GM23248 (cell line): ENCODE measurements at regions not wholly inside any gene's neighbourhood (a gene's known extent, or its start where the extent isn't known, plus 50 kb on each side); places are given as distances from the start of the nearest gene placed in this dataset.

ENCODE experiments used
- DNase-seq: peaks from one replicate; pipeline ENCODE4 v3.0.0-alpha.2; 2015
- H2AFZ ChIP-seq: fragments of 200-600 bp; sonication (generic); 2 replicates; pipeline ENCODE4 v1.6.1; 2016; ENCODE audit warnings: antibody characterized with exemption
- H3F3A ChIP-seq: fragments of 200-600 bp; sonication (generic); 2 replicates; pipeline ENCODE4 v1.6.1; 2016; ENCODE audit warnings: mild to moderate bottlenecking, antibody characterized with exemption, mixed run types; ENCODE audit not compliant: insufficient read depth
- H3K27ac ChIP-seq: fragments of 200-600 bp; sonication (generic); 2 replicates; pipeline ENCODE4 v1.5.1; 2016; ENCODE audit warnings: mild to moderate bottlenecking
- H3K27me3 ChIP-seq: fragments of 200-600 bp; sonication (generic); replicated peaks from 2 replicates; pipeline ENCODE4 v1.6.1; 2016; ENCODE audit warnings: mild to moderate bottlenecking; ENCODE audit not compliant: insufficient read depth
- H3K36me3 ChIP-seq: fragments of 200-600 bp; sonication (generic); 2 replicates; pipeline ENCODE4 v1.6.1; 2016; ENCODE audit warnings: low read depth, mild to moderate bottlenecking
- H3K4me1 ChIP-seq: fragments of 200-600 bp; sonication (generic); 2 replicates; pipeline ENCODE4 v1.6.1; 2016; ENCODE audit warnings: mild to moderate bottlenecking; ENCODE audit not compliant: insufficient read depth
- H3K4me2 ChIP-seq: fragments of 200-600 bp; sonication (generic); one replicate; pipeline ENCODE4 v1.6.1; 2016; ENCODE audit warnings: mild to moderate bottlenecking; ENCODE audit not compliant: unreplicated experiment
- H3K4me3 ChIP-seq: fragments of 200-600 bp; sonication (generic); 2 replicates; pipeline ENCODE4 v1.5.1; 2016; ENCODE audit warnings: mild to moderate bottlenecking
- H3K79me2 ChIP-seq: fragments of 200-600 bp; sonication (generic); 2 replicates; pipeline ENCODE4 v1.6.1; 2016; ENCODE audit warnings: mild to moderate bottlenecking; ENCODE audit not compliant: insufficient read depth
- H3K9ac ChIP-seq: fragments of 200-600 bp; sonication (generic); 2 replicates; pipeline ENCODE4 v1.6.1; 2016; ENCODE audit warnings: mild to moderate bottlenecking
- H3K9me2 ChIP-seq: fragments of 200-600 bp; sonication (generic); 2 replicates; pipeline ENCODE4 v1.6.1; 2016; ENCODE audit warnings: mixed run types, mild to moderate bottlenecking, moderate library complexity; ENCODE audit not compliant: insufficient read depth
- H3K9me3 ChIP-seq: fragments of 200-600 bp; sonication (generic); one replicate; pipeline ENCODE4 v1.6.1; 2017; ENCODE audit warnings: low read depth
- H4K20me1 ChIP-seq: fragments of 200-600 bp; sonication (generic); 2 replicates; pipeline ENCODE4 v1.6.0; 2016; ENCODE audit not compliant: insufficient read depth
- EZH2 ChIP-seq: fragments of 200-600 bp; sonication (generic); IDR thresholded peaks from 2 replicates; pipeline ENCODE4 v1.6.1; 2018; ENCODE audit warnings: antibody characterized with exemption, mild to moderate bottlenecking; ENCODE audit not compliant: insufficient read depth, poor library complexity, severe bottlenecking
- EZH2phosphoT487 ChIP-seq: fragments of 200-600 bp; sonication (generic); IDR thresholded peaks from 2 replicates; pipeline ENCODE4 v1.6.1; 2018; ENCODE audit warnings: antibody characterized with exemption, moderate library complexity, mild to moderate bottlenecking, low read depth; ENCODE audit not compliant: insufficient read depth
- WGBS, 2 experiments: methylation state at CpG; one replicate each; pipeline ENCODE4 v1.1.6; 2015 to 2017; ENCODE audit warnings: low lambda C conversion rate in 2 of 2, low coverage in 1 of 2; ENCODE audit errors: missing lambda C conversion rate in 2 of 2; 5-methylcytosine and 5-hydroxymethylcytosine counted together
- in situ Hi-C: fragments of 300-500 bp; cut with MboI; formaldehyde crosslinking; loops from 2 replicates; pipeline ENCODE4 v1.15.0; 2020

- H3K9me3 ChIP-seq, result no peaks in the 10 kb centered on the region
- in situ Hi-C loops, result no loop called here
- no peak overlapping the region for H3K4me3 ChIP-seq
- WGBS, 2 experiments, result 14 to 16% methylated on average over 5 of the region's 5 CpGs
- H3F3A ChIP-seq, result no peaks in the 10 kb centered on the region
- H2AFZ ChIP-seq, result no peak overlapping the region
- H3K9ac ChIP-seq, result no peak overlapping the region
- H3K9me2 ChIP-seq, result no peaks in the 10 kb centered on the region
- H3K4me2 ChIP-seq, result no peak overlapping the region
- H3K27ac ChIP-seq, result no peak overlapping the region
- no peak for DNase-seq
- H3K4me1 ChIP-seq, result no peaks in the 10 kb centered on the region
- H3K79me2 ChIP-seq, result no peaks in the 10 kb centered on the region
- no peak for TF ChIP-seq EZH2
- TF ChIP-seq EZH2phosphoT487, result no peak
- H3K27me3 ChIP-seq, result 0 out of 2 replicates have a peak, but pooled peaks cover 5% of the 10 kb centered on the region
- H3K36me3 ChIP-seq, result no peaks in the 10 kb centered on the region
- H4K20me1 ChIP-seq, result no peaks in the 10 kb centered on the region
Measured at GRCh38 chr11:127588431-127588830, 587.9 kb upstream of the KIRREL3 start.

DNA sequence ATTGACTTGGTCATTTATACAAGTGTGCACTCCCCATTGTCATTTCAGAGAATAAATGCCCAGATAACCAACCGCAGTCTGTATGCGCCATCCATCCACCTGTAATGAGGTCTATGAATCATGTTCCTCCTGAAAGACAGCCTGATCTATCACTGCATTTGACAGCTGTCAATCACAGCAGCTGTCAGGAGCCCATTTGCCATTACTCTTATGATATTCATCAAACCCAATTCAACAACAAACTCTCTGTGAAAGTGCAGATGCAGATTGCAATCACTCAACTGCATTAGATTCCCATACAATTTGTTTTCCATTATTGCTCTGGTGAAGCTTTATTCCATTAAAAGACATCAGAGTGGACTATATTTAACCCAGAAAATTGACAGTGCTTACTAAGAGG, 586.9 kb upstream of the KIRREL3 start:
- no peaks in the 10 kb centered on the region for H3K4me1 ChIP-seq
- WGBS, 2 experiments, result 29 to 42% methylated on average over 2 of the region's 2 CpGs

GRCh38 chr11:127576210-127576609, 575.6 kb upstream of the KIRREL3 start:
- DNase-seq, result no peak
- peaks cover under 1% of the 10 kb centered on the region; the same call in 1 of the 2 replicates for H3K9me2 ChIP-seq
- peaks cover 13% of the 10 kb centered on the region; the same call in 1 of the 2 replicates for H3K27me3 ChIP-seq
- in situ Hi-C loops, result no loop called here
- no peak overlapping the region for H3K9ac ChIP-seq
- H3K79me2 ChIP-seq, result no peaks in the 10 kb centered on the region
- TF ChIP-seq EZH2phosphoT487, result no peak
- TF ChIP-seq EZH2, result no peak
- no peaks in the 10 kb centered on the region for H3K4me1 ChIP-seq
- no peaks in the 10 kb centered on the region for H3K9me3 ChIP-seq
- no peaks in the 10 kb centered on the region for H3F3A ChIP-seq
- WGBS, 2 experiments, result 29 to 37% methylated on average over 7 of the region's 7 CpGs
- no peaks in the 10 kb centered on the region for H3K36me3 ChIP-seq
- no peak overlapping the region for H2AFZ ChIP-seq
- no peak overlapping the region for H3K4me2 ChIP-seq
- H3K27ac ChIP-seq, result no peak overlapping the region
- H3K4me3 ChIP-seq, result no peak overlapping the region
- H4K20me1 ChIP-seq, result no peaks in the 10 kb centered on the region

More for the DNA sequence above, 586.9 kb upstream of the KIRREL3 start:
- no peaks in the 10 kb centered on the region for H3K36me3 ChIP-seq
- in situ Hi-C loops, result no loop called here
- no peaks in the 10 kb centered on the region for H3K9me2 ChIP-seq
- no peak overlapping the region for H3K4me2 ChIP-seq
- no peaks in the 10 kb centered on the region for H3K9me3 ChIP-seq
- no peaks in the 10 kb centered on the region for H3K79me2 ChIP-seq
- TF ChIP-seq EZH2 (no peak), EZH2phosphoT487 (no peak)
- H3F3A ChIP-seq, result no peaks in the 10 kb centered on the region
- H3K9ac ChIP-seq, result no peak overlapping the region
- H3K27ac ChIP-seq, result no peak overlapping the region
- no peak for DNase-seq
- H4K20me1 ChIP-seq, result no peaks in the 10 kb centered on the region
- H3K27me3 ChIP-seq, result no peaks in the 10 kb centered on the region
- H3K4me3 ChIP-seq, result no peak overlapping the region
- H2AFZ ChIP-seq, result no peak overlapping the region

- H3K27me3 ChIP-seq, result peaks cover 13% of the 10 kb centered on the region; the same call in 1 of the 2 replicates
- H2AFZ ChIP-seq, result no peak overlapping the region
- H3K4me1 ChIP-seq, result no peaks in the 10 kb centered on the region
- no peak overlapping the region for H3K9ac ChIP-seq
- H4K20me1 ChIP-seq, result no peaks in the 10 kb centered on the region
- no peaks in the 10 kb centered on the region for H3K9me3 ChIP-seq
- no peak overlapping the region for H3K4me3 ChIP-seq
- peaks cover 6% of the 10 kb centered on the region; the same call in 1 of the 2 replicates for H3K9me2 ChIP-seq
- WGBS, 2 experiments, result 0 to 2% methylated on average over 5 of the region's 5 CpGs
- DNase-seq, result no peak
- in situ Hi-C loops, result no loop called here
- H3F3A ChIP-seq, result no peaks in the 10 kb centered on the region
- no peak overlapping the region for H3K4me2 ChIP-seq
- no peak overlapping the region for H3K27ac ChIP-seq
- H3K79me2 ChIP-seq, result no peaks in the 10 kb centered on the region
- H3K36me3 ChIP-seq, result no peaks in the 10 kb centered on the region
- TF ChIP-seq EZH2phosphoT487 (no peak), EZH2 (no peak)
Measured at GRCh38 chr11:127574478-127574877, 573.9 kb upstream of the KIRREL3 start.

DNA sequence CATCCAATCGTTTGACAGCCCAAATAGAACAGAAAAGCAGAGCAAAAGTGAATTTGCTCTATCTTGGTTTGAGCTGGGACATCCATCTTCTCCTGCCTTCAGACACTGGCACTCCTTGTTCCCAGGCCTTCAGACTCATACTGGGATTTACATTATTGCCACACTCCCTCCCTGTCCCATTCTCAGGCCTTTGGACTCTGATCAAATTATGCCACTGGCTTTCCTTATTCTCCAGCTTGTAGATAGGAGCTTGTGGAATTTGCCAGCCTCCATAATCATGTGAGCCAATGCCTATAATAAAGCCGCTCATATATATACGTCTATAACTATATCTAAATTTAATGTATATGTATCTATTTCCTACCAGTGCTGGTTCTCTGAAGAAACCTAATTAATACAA, 568.3 kb upstream of the KIRREL3 start:
- no peak for TF ChIP-seq EZH2
- no peak for TF ChIP-seq EZH2phosphoT487
- in situ Hi-C loops, result no loop called here
- H3K9me3 ChIP-seq, result no peaks in the 10 kb centered on the region

More for the DNA sequence above, 568.3 kb upstream of the KIRREL3 start:
- H3K79me2 ChIP-seq, result no peaks in the 10 kb centered on the region
- H4K20me1 ChIP-seq, result no peaks in the 10 kb centered on the region
- WGBS, 2 experiments, result 35 to 38% methylated on average over 3 of the region's 3 CpGs
- no peaks in the 10 kb centered on the region for H3F3A ChIP-seq
- no peaks in the 10 kb centered on the region for H3K4me1 ChIP-seq
- H3K4me3 ChIP-seq, result no peak overlapping the region
- DNase-seq, result no peak
- H2AFZ ChIP-seq, result no peak overlapping the region
- 0 out of 2 replicates have a peak, but pooled peaks cover 3% of the 10 kb centered on the region for H3K27me3 ChIP-seq
- no peak overlapping the region for H3K9ac ChIP-seq
- peaks cover 6% of the 10 kb centered on the region; the same call in 1 of the 2 replicates for H3K9me2 ChIP-seq
- no peak overlapping the region for H3K27ac ChIP-seq
- no peaks in the 10 kb centered on the region for H3K36me3 ChIP-seq
- H3K4me2 ChIP-seq, result no peak overlapping the region
